Endothelial cell of umbilical vein (primary cell): ENCODE measurements at regions not wholly inside any gene's neighbourhood (a gene's known extent, or its start where the extent isn't known, plus 50 kb on each side); places are given as distances from the start of the nearest gene placed in this dataset.

Source experiments
- CTCF ChIP-seq, 2 donors: IDR thresholded peaks; 1 replicate in 1 of 2; 2 replicates in 1 of 2; pipeline ENCODE4 v1.5.1; 2011; ENCODE audit warnings: low read length in 2 of 2, mild to moderate bottlenecking in 2 of 2, moderate library complexity in 2 of 2, control low read depth in 1 of 2, inconsistent platforms in 1 of 2, low read depth in 1 of 2; ENCODE audit not compliant: insufficient read depth in 1 of 2; ENCODE audit errors: extremely low read depth in 1 of 2
- EZH2 ChIP-seq: IDR thresholded peaks from 2 replicates; pipeline ENCODE4 v1.6.1; 2012; ENCODE audit warnings: borderline replicate concordance, low read depth, mild to moderate bottlenecking, moderate library complexity, low read length, inconsistent platforms; ENCODE audit not compliant: severe bottlenecking
- FOS ChIP-seq: IDR thresholded peaks from 2 replicates; pipeline ENCODE4 v1.6.1; 2011; ENCODE audit warnings: mild to moderate bottlenecking, low read length, moderate library complexity, borderline replicate concordance; ENCODE audit not compliant: insufficient read depth
- GATA2 ChIP-seq: IDR thresholded peaks from 2 replicates; pipeline ENCODE4 v1.7.0; 2011; ENCODE audit warnings: low read depth, mild to moderate bottlenecking, moderate library complexity, mixed read lengths, low read length; ENCODE audit not compliant: insufficient read length, insufficient read depth
- JUN ChIP-seq: IDR thresholded peaks from 2 replicates; pipeline ENCODE4 v1.6.1; 2011; ENCODE audit warnings: borderline replicate concordance, low read depth; ENCODE audit not compliant: insufficient read length, insufficient read depth
- MAX ChIP-seq: IDR thresholded peaks from 2 replicates; pipeline ENCODE4 v1.6.1; 2011; ENCODE audit not compliant: insufficient read depth, insufficient read length
- MYC ChIP-seq: IDR thresholded peaks from one replicate; pipeline ENCODE4 v1.6.1; 2011; ENCODE audit warnings: mild to moderate bottlenecking, low read depth, low read length
- POLR2A ChIP-seq: IDR thresholded peaks from 2 replicates; pipeline ENCODE4 v1.6.1; 2012; ENCODE audit warnings: low read depth, mild to moderate bottlenecking, control low read depth, low read length
- POLR2AphosphoS5 ChIP-seq: IDR thresholded peaks from 2 replicates; pipeline ENCODE4 v1.6.1; 2012; ENCODE audit warnings: low read depth, mild to moderate bottlenecking, control low read depth, low read length, moderate library complexity; ENCODE audit not compliant: insufficient read depth

GRCh38 chr15:95494971-95495541 is 835.4 kb upstream of the NR2F2 start:
- no peak for TF ChIP-seq CTCF (IDR thresholded peaks at IDR 0.05; ENCODE audit: extremely low read depth in 1 of 2, insufficient read depth in 1 of 2, low read depth in 1 of 2, low read length in 2 of 2)
- no peak for TF ChIP-seq POLR2A
- no peak for TF ChIP-seq EZH2
- no peak for TF ChIP-seq POLR2AphosphoS5
- no peak for TF ChIP-seq JUN
- TF ChIP-seq MAX: no peak
- no peak for TF ChIP-seq MYC
- TF ChIP-seq GATA2: no peak
- no peak for TF ChIP-seq FOS
